Neuronal stem cell (in vitro differentiated cells): ENCODE measurements at regions not wholly inside any gene's neighbourhood (a gene's known extent, or its start where the extent isn't known, plus 50 kb on each side); places are given as distances from the start of the nearest gene placed in this dataset. TPM values are rescaled to one million over a fixed set of nuclear protein-coding genes. Genes with fewer than 3 reads are reported as not detected.
"Not testable (repeated sequence)": the region's sequence is repeated elsewhere in the genome, so short reads cannot be mapped to it uniquely, and the experiment has no call there.

Experiments used
- DNase-seq: peaks from one replicate; pipeline ENCODE4 v3.0.0-alpha.2; 2013; ENCODE audit warnings: low spot score
- H2AFZ ChIP-seq: one replicate; pipeline ENCODE4 v1.6.1; 2013; ENCODE audit warnings: mild to moderate bottlenecking, low read length, inconsistent platforms
- H2AK5ac ChIP-seq: 2 replicates; pipeline ENCODE4 v1.6.1; 2013; ENCODE audit warnings: low read depth, mild to moderate bottlenecking, inconsistent platforms, low read length, moderate library complexity, mixed read lengths
- H2BK120ac ChIP-seq: 2 replicates; pipeline ENCODE4 v1.6.1; 2013; ENCODE audit warnings: low read depth, mild to moderate bottlenecking, inconsistent platforms, low read length, moderate library complexity, mixed read lengths
- H2BK12ac ChIP-seq: one replicate; pipeline ENCODE4 v1.6.1; 2013; ENCODE audit warnings: low read length, inconsistent platforms
- H2BK15ac ChIP-seq: 2 replicates; pipeline ENCODE4 v1.6.1; 2013; ENCODE audit warnings: mild to moderate bottlenecking, low read length, inconsistent platforms, mixed read lengths
- H2BK5ac ChIP-seq: one replicate; pipeline ENCODE4 v1.6.1; 2013; ENCODE audit warnings: inconsistent platforms, mild to moderate bottlenecking, low read length, moderate library complexity
- H3K14ac ChIP-seq: one replicate; pipeline ENCODE4 v1.6.1; 2013; ENCODE audit warnings: low read length, inconsistent platforms
- H3K18ac ChIP-seq: 2 replicates; pipeline ENCODE4 v1.6.1; 2013; ENCODE audit warnings: low read length, inconsistent platforms
- H3K23ac ChIP-seq: 2 replicates; pipeline ENCODE4 v1.6.1; 2013; ENCODE audit warnings: low read depth, mild to moderate bottlenecking, mixed read lengths, low read length, inconsistent platforms; ENCODE audit not compliant: poor library complexity
- H3K27ac ChIP-seq: replicated peaks from 3 replicates; pipeline ENCODE4 v1.5.1; 2013; ENCODE audit warnings: low read length, inconsistent platforms
- H3K27me3 ChIP-seq, 3 experiments: 2 replicates each; pipeline ENCODE4 v1.6.1; 2013; ENCODE audit warnings: low read length in 3 of 3, mild to moderate bottlenecking in 2 of 3, inconsistent platforms in 1 of 3, low read depth in 1 of 3, mixed read lengths in 1 of 3, moderate library complexity in 1 of 3; ENCODE audit not compliant: control insufficient read depth in 3 of 3, insufficient read depth in 3 of 3
- H3K36me3 ChIP-seq, 2 donors: replicated peaks in 1 of 2; 2 replicates each; pipeline ENCODE4 v1.6.1; 2013; ENCODE audit warnings: low read length in 2 of 2; ENCODE audit not compliant: control insufficient read depth in 2 of 2, insufficient read depth in 2 of 2
- H3K4ac ChIP-seq: 2 replicates; pipeline ENCODE4 v1.6.1; 2013; ENCODE audit warnings: inconsistent platforms, mild to moderate bottlenecking, low read length, moderate library complexity
- H3K4me1 ChIP-seq, 2 donors: 1 replicate in 1 of 2; 2 replicates in 1 of 2; pipeline ENCODE4 v1.6.1; 2013; ENCODE audit warnings: low read length in 2 of 2, low read depth in 1 of 2; ENCODE audit not compliant: control insufficient read depth in 2 of 2, insufficient read depth in 1 of 2
- H3K4me2 ChIP-seq: one replicate; pipeline ENCODE4 v1.6.1; 2013; ENCODE audit warnings: mild to moderate bottlenecking, low read length, inconsistent platforms; ENCODE audit not compliant: insufficient read depth, poor library complexity, severe bottlenecking
- H3K4me3 ChIP-seq, 2 donors: 2 replicates each; pipeline ENCODE4 v1.5.1; 2013; ENCODE audit warnings: low read length in 2 of 2, mild to moderate bottlenecking in 2 of 2, inconsistent platforms in 1 of 2, moderate library complexity in 1 of 2
- H3K79me1 ChIP-seq: one replicate; pipeline ENCODE4 v1.6.1; 2013; ENCODE audit warnings: low read depth, mild to moderate bottlenecking, inconsistent platforms, low read length, moderate library complexity
- H3K9ac ChIP-seq: one replicate; pipeline ENCODE4 v1.6.1; 2013; ENCODE audit warnings: mild to moderate bottlenecking, low read depth, low read length, inconsistent platforms; ENCODE audit not compliant: poor library complexity
- H3K9me3 ChIP-seq, 2 donors: replicated peaks in 1 of 2; 2 replicates each; pipeline versions ENCODE3 to v1.6.1; 2013; ENCODE audit warnings: low read length in 2 of 2, mild to moderate bottlenecking in 2 of 2, inconsistent platforms in 1 of 2, low read depth in 1 of 2, mixed read lengths in 1 of 2, moderate library complexity in 1 of 2; ENCODE audit not compliant: control insufficient read depth in 2 of 2, insufficient read depth in 1 of 2
- H4K8ac ChIP-seq: one replicate; pipeline ENCODE4 v1.6.1; 2013; ENCODE audit warnings: low read depth, mild to moderate bottlenecking, inconsistent platforms, low read length, moderate library complexity
- H4K91ac ChIP-seq: one replicate; pipeline ENCODE4 v1.6.1; 2013; ENCODE audit warnings: low read length, low read depth, mild to moderate bottlenecking, inconsistent platforms; ENCODE audit not compliant: poor library complexity
- WGBS, 2 donors: extraction: QIAGEN DNeasy Blood & Tissue Kit; methylation state at CpG; one replicate each; pipeline ENCODE4 v1.1.7; 2013; ENCODE audit warnings: missing lambda C conversion rate in 2 of 2, mixed read lengths in 1 of 2; ENCODE audit not compliant: insufficient read length in 2 of 2, insufficient replicate concordance in 1 of 2; ENCODE audit errors: extremely low coverage in 2 of 2; 5-methylcytosine and 5-hydroxymethylcytosine counted together
- small RNA-seq: library from polyadenylated mRNA; stranded (forward); fragments of <200 nt; extraction: miRNeasy Mini kit (QIAGEN cat#:217004); gene quantifications from one replicate; pipeline ENCODE3, GENCODE V24; 2013; ENCODE audit not compliant: insufficient read depth

DNA sequence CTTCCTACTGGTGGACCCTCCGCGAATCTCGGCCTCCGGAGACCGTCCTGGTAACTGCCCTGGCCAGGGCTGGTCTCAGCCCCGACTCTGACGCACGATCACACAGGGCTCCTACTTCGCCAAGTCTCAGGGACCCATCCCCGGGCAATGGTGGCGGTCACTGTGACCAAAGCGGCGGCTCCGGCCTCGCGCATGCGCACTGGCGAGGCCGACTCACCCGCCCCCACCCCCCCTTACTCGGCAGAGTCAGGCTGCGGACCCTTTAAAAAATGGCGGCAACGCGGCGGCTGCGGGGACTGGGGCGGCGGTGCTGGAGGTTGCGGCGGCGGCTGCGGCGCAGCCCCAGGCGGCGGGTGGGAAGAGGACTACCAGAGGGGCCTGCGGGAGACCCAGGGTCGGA lies 1581.3 kb downstream of the FOXD4L5 start:
- H3K27ac ChIP-seq: not testable (repeated sequence)

DNA sequence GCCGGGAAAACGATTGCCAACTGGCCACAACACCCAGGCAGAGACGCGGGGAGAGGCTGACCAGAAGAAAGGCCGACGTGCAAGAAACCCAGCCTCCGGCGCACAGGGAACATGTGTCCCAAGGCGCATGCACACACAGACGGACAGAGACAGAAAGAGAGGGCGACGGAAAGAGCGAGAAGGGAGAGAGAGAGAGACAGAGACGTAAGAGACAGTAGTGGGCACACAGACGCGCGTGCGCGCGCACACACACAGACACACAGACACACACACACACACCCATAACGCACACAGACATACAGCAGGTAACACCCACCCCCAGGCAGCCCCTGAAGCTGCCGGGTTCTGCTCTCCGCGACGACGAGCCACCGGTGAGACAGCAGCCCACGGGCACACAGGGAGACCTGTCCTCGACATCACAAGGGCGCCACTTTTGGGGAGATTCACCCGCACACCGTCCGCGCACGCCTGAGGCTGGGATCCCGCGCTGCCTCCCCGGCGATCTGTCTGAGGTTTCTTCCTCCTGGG lies 1581.8 kb downstream of the FOXD4L5 start:
- not testable (repeated sequence) for H3K4me1 ChIP-seq, H2AFZ ChIP-seq

More for the DNA sequence above, 1581.3 kb downstream of the FOXD4L5 start:
- H3K9me3 ChIP-seq, H3K27me3 ChIP-seq, DNase-seq, H2AK5ac ChIP-seq, H4K91ac ChIP-seq, H3K4me2 ChIP-seq, H3K4ac ChIP-seq, H2BK15ac ChIP-seq, H3K79me1 ChIP-seq, H2BK5ac ChIP-seq, H3K23ac ChIP-seq, H4K8ac ChIP-seq, H2BK120ac ChIP-seq, H2AFZ ChIP-seq, H3K9ac ChIP-seq, H3K36me3 ChIP-seq, H3K4me1 ChIP-seq, H3K18ac ChIP-seq, H2BK12ac ChIP-seq, H3K14ac ChIP-seq: not testable (repeated sequence)
- peak overlapping the region in 1 of 2 donors; percentile 31 for H3K4me3 ChIP-seq
- no CpG with 5 or more reads among the region's 38 CpGs for WGBS, 2 donors

More for the DNA sequence above, 1581.8 kb downstream of the FOXD4L5 start:
- not testable (repeated sequence) for H2BK120ac ChIP-seq, H3K14ac ChIP-seq, H3K18ac ChIP-seq, H3K27ac ChIP-seq, H3K23ac ChIP-seq, H2BK5ac ChIP-seq, H2AK5ac ChIP-seq, H3K27me3 ChIP-seq, H3K79me1 ChIP-seq, H4K91ac ChIP-seq, H3K9me3 ChIP-seq, H4K8ac ChIP-seq, H2BK12ac ChIP-seq, H2BK15ac ChIP-seq, H3K9ac ChIP-seq, H3K4me2 ChIP-seq, H3K4ac ChIP-seq, H3K36me3 ChIP-seq, H3K4me3 ChIP-seq, DNase-seq
- WGBS, 2 donors: no CpG with 5 or more reads among the region's 39 CpGs

Small RNAs in the stretch of these regions (small RNA-seq; reads per million reads assigned to genes)
- not detected for gene MIR4477B
- gene PTGER4P3: not detected
- not detected for gene RNA5SP284
